Karpas-422 (cell line): ENCODE measurements at regions not wholly inside any gene's neighbourhood (a gene's known extent, or its start where the extent isn't known, plus 50 kb on each side); places are given as distances from the start of the nearest gene placed in this dataset.
"Not testable (repeated sequence)": the region's sequence is repeated elsewhere in the genome, so short reads cannot be mapped to it uniquely, and the experiment has no call there.

ENCODE experiments used
- DNase-seq: peaks from one replicate; pipeline ENCODE4 v3.0.0-alpha.2; 2015
- H2AFZ ChIP-seq: fragments of 200-600 bp; sonication (generic); 2 replicates; pipeline ENCODE4 v1.6.1; 2014; ENCODE audit warnings: antibody characterized with exemption, low read length, mixed read lengths
- H3K27ac ChIP-seq: fragments of 200-600 bp; sonication (generic); 2 replicates; pipeline ENCODE4 v1.5.1; 2014; ENCODE audit warnings: mild to moderate bottlenecking, low read length, moderate library complexity
- H3K27me3 ChIP-seq: fragments of 200-600 bp; sonication (generic); 2 replicates; pipeline ENCODE4 v1.6.1; 2014; ENCODE audit warnings: low read length, mixed read lengths
- H3K36me3 ChIP-seq: fragments of 200-600 bp; sonication (generic); 2 replicates; pipeline ENCODE4 v1.6.1; 2014; ENCODE audit warnings: low read length, mixed read lengths; ENCODE audit not compliant: insufficient read depth
- H3K4me1 ChIP-seq: fragments of 200-600 bp; sonication (generic); 2 replicates; pipeline ENCODE4 v1.6.1; 2014; ENCODE audit warnings: mild to moderate bottlenecking, low read length, mixed read lengths
- H3K4me2 ChIP-seq: fragments of 200-600 bp; sonication (generic); 2 replicates; pipeline ENCODE4 v1.6.1; 2014; ENCODE audit warnings: low read length, low read depth, mild to moderate bottlenecking; ENCODE audit not compliant: poor library complexity, severe bottlenecking
- H3K4me3 ChIP-seq: fragments of 200-600 bp; sonication (generic); 2 replicates; pipeline ENCODE4 v1.5.1; 2014; ENCODE audit warnings: mild to moderate bottlenecking, antibody characterized with exemption, low read length, mixed read lengths
- H3K79me2 ChIP-seq: fragments of 200-600 bp; sonication (generic); 2 replicates; pipeline ENCODE4 v1.6.1; 2014; ENCODE audit warnings: mild to moderate bottlenecking, low read length, mixed read lengths
- H3K9ac ChIP-seq: fragments of 200-600 bp; sonication (generic); 2 replicates; pipeline ENCODE4 v1.6.0; 2014; ENCODE audit warnings: low read length
- H3K9me2 ChIP-seq: fragments of 200-600 bp; sonication (generic), shearing (Covaris generic); replicated peaks from 2 replicates; pipeline ENCODE4 v1.6.0; 2014; ENCODE audit warnings: mild to moderate bottlenecking, low read length, moderate library complexity; ENCODE audit not compliant: insufficient read depth
- H3K9me3 ChIP-seq: fragments of 300-700, 200-600 bp; sonication (generic); 2 replicates; pipeline ENCODE4 v1.6.1; 2014; ENCODE audit warnings: low read length, mixed read lengths
- H4K20me1 ChIP-seq: fragments of 200-600 bp; sonication (generic); 2 replicates; pipeline ENCODE4 v1.6.1; 2014; ENCODE audit warnings: mild to moderate bottlenecking, antibody characterized with exemption, low read length, low read depth; ENCODE audit not compliant: insufficient read depth

GRCh38 chr6:122913558-122913957 is 82.5 kb upstream of the CLVS2 start:
- Histone ChIP-seq H3K27ac (no peak overlapping the region), H3K4me1 (no peaks in the 10 kb centered on the region), H2AFZ (no peak overlapping the region), H3K79me2 (no peaks in the 10 kb centered on the region), H4K20me1 (no peaks in the 10 kb centered on the region), H3K27me3 (no peaks in the 10 kb centered on the region), H3K9me2 (no peaks in the 10 kb centered on the region), H3K9me3 (peaks cover 20% of the 10 kb centered on the region), H3K36me3 (0 out of 2 replicates have a peak, but pooled peaks cover 3% of the 10 kb centered on the region), H3K9ac (no peak overlapping the region), H3K4me2 (no peak overlapping the region), H3K4me3 (no peak overlapping the region)
- no peak for DNase-seq

- Histone ChIP-seq H2AFZ (no peak overlapping the region), H3K9me3 (peaks cover 16% of the 10 kb centered on the region), H3K79me2 (no peaks in the 10 kb centered on the region), H3K9ac (no peak overlapping the region), H3K36me3 (0 out of 2 replicates have a peak, but pooled peaks cover 3% of the 10 kb centered on the region), H3K27ac (no peak overlapping the region), H4K20me1 (no peaks in the 10 kb centered on the region), H3K4me3 (no peak overlapping the region), H3K27me3 (no peaks in the 10 kb centered on the region), H3K4me2 (no peak overlapping the region), H3K4me1 (no peaks in the 10 kb centered on the region), H3K9me2 (no peaks in the 10 kb centered on the region)
- DNase-seq: no peak
Measured at GRCh38 chr6:122918714-122919113, 77.3 kb upstream of the CLVS2 start.

GRCh38 chr6:122930252-122931180 is 65.5 kb upstream of the CLVS2 start:
- H4K20me1 ChIP-seq: no peaks in the 10 kb centered on the region
- H3K27ac ChIP-seq: no peak overlapping the region
- no peaks in the 10 kb centered on the region for H3K27me3 ChIP-seq
- H3K9ac ChIP-seq: no peak overlapping the region
- peaks cover 15% of the 10 kb centered on the region for H3K9me3 ChIP-seq
- no peak overlapping the region for H2AFZ ChIP-seq
- no peaks in the 10 kb centered on the region for H3K9me2 ChIP-seq
- H3K4me1 ChIP-seq: no peaks in the 10 kb centered on the region
- no peak overlapping the region for H3K4me2 ChIP-seq
- H3K36me3 ChIP-seq: no peaks in the 10 kb centered on the region
- H3K4me3 ChIP-seq: no peak overlapping the region
- H3K79me2 ChIP-seq: no peaks in the 10 kb centered on the region
- DNase-seq: no peak

- Histone ChIP-seq H3K4me1 (no peaks in the 10 kb centered on the region), H3K9ac (no peak overlapping the region), H3K79me2 (no peaks in the 10 kb centered on the region), H3K9me3 (peaks cover 15% of the 10 kb centered on the region), H3K4me2 (no peak overlapping the region), H3K36me3 (no peaks in the 10 kb centered on the region), H3K9me2 (no peaks in the 10 kb centered on the region), H3K4me3 (no peak overlapping the region), H3K27ac (no peak overlapping the region), H3K27me3 (no peaks in the 10 kb centered on the region), H4K20me1 (no peaks in the 10 kb centered on the region), H2AFZ (no peak overlapping the region)
- no peak for DNase-seq
Measured at GRCh38 chr6:122931916-122932315, 64.1 kb upstream of the CLVS2 start.

GRCh38 chr6:122944936-122945335 is 51.1 kb upstream of the CLVS2 start:
- H3K4me2 ChIP-seq, H3K9ac ChIP-seq, H4K20me1 ChIP-seq, H3K27ac ChIP-seq, H3K27me3 ChIP-seq, H3K36me3 ChIP-seq, H2AFZ ChIP-seq, H3K4me3 ChIP-seq, DNase-seq, H3K9me2 ChIP-seq, H3K79me2 ChIP-seq, H3K4me1 ChIP-seq: not testable (repeated sequence)
- H3K9me3 ChIP-seq: peaks cover 22% of the 10 kb centered on the region
